HL-60 (cell line): ENCODE measurements at regions not wholly inside any gene's neighbourhood (a gene's known extent, or its start where the extent isn't known, plus 50 kb on each side); places are given as distances from the start of the nearest gene placed in this dataset.

Experiments used
- POLR2AphosphoS5 ChIP-seq: IDR thresholded peaks from 2 replicates; pipeline ENCODE4 v1.6.1; 2012; ENCODE audit warnings: low read depth
- TF ChIP-seq, protein P1 (sequence below): IDR thresholded peaks from one replicate; pipeline ENCODE4 v1.5.1; 2011; ENCODE audit warnings: low read length, control low read depth, inconsistent platforms; ENCODE audit not compliant: insufficient read depth

DNA sequence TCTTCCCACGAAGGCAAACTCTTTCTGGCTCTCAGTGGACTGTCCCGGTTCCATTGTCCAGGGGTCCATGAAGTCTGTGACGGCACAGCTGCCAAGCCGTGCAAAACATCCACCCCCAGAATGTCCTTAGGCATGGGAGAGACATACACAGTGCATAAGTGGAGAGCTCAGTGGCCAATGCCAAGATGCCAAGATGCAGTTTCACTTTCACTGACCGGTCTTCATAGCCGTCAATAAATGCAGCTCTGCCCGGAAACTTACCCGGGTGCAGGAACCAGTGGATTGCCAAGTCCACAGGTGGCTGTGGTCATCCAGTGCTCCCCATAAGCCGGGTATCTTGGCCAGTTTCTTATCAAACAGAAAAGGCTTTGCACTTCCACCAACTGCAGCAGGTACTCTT, 162.3 kb downstream of the PTCSC3 start:
- TF ChIP-seq, protein P1, sequence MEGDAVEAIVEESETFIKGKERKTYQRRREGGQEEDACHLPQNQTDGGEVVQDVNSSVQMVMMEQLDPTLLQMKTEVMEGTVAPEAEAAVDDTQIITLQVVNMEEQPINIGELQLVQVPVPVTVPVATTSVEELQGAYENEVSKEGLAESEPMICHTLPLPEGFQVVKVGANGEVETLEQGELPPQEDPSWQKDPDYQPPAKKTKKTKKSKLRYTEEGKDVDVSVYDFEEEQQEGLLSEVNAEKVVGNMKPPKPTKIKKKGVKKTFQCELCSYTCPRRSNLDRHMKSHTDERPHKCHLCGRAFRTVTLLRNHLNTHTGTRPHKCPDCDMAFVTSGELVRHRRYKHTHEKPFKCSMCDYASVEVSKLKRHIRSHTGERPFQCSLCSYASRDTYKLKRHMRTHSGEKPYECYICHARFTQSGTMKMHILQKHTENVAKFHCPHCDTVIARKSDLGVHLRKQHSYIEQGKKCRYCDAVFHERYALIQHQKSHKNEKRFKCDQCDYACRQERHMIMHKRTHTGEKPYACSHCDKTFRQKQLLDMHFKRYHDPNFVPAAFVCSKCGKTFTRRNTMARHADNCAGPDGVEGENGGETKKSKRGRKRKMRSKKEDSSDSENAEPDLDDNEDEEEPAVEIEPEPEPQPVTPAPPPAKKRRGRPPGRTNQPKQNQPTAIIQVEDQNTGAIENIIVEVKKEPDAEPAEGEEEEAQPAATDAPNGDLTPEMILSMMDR: no peak
- TF ChIP-seq POLR2AphosphoS5: no peak
